ENCODE measurements at regions not wholly inside any gene's neighbourhood (a gene's known extent, or its start where the extent isn't known, plus 50 kb on each side); places are given as distances from the start of the nearest gene placed in this dataset.
"Not testable (repeated sequence)": the region's sequence is repeated elsewhere in the genome, so short reads cannot be mapped to it uniquely, and the experiment has no call there.

- DNase-seq, result no peak
Measured at GRCh38 chr15:79675982-79676381, 220.8 kb downstream of the MTHFS start.

- DNase-seq, result no peak
Measured at GRCh38 chr15:79676621-79677020, 220.2 kb downstream of the MTHFS start.

GRCh38 chr15:79677241-79677640 lies 219.6 kb downstream of the MTHFS start:
- DNase-seq, result no peak

- no peak for DNase-seq
Measured at GRCh38 chr15:79678032-79678701, 218.6 kb downstream of the MTHFS start.

GRCh38 chr15:79680720-79681119 lies 216.1 kb downstream of the MTHFS start:
- no peak for DNase-seq

- DNase-seq, result no peak
Measured at GRCh38 chr15:79682285-79682684, 214.5 kb downstream of the MTHFS start.

GRCh38 chr15:79682851-79683288 lies 213.9 kb downstream of the MTHFS start:
- no peak for DNase-seq

GRCh38 chr15:79689030-79689429 lies 207.8 kb downstream of the MTHFS start:
- DNase-seq, result no peak

- no peak for DNase-seq
Measured at GRCh38 chr15:79700951-79701480, 195.8 kb downstream of the MTHFS start.

GRCh38 chr15:79702621-79703020 lies 194.2 kb downstream of the MTHFS start:
- no peak for DNase-seq

GRCh38 chr15:79721256-79721655 lies 175.6 kb downstream of the MTHFS start:
- no peak for DNase-seq

- no peak for DNase-seq
Measured at GRCh38 chr15:79724312-79724711, 172.5 kb downstream of the MTHFS start.

- no peak for DNase-seq
Measured at GRCh38 chr15:79724804-79725203, 172.0 kb downstream of the MTHFS start.

- DNase-seq, result no peak
Measured at GRCh38 chr15:79728867-79729266, 167.9 kb downstream of the MTHFS start.

- no peak for DNase-seq
Measured at GRCh38 chr15:79736435-79737000, 160.3 kb downstream of the MTHFS start.

- no peak for DNase-seq
Measured at GRCh38 chr15:79738143-79738542, 158.7 kb downstream of the MTHFS start.

GRCh38 chr15:79740561-79740960 lies 156.3 kb downstream of the MTHFS start:
- no peak for DNase-seq

- DNase-seq, result no peak
Measured at GRCh38 chr15:79743032-79743431, 153.8 kb downstream of the MTHFS start.

- DNase-seq, result not testable (repeated sequence)
Measured at GRCh38 chr15:79744485-79744884, 152.3 kb downstream of the MTHFS start.

- DNase-seq, result no peak
Measured at GRCh38 chr15:79756365-79756764, 140.4 kb downstream of the MTHFS start.

GRCh38 chr15:79765081-79765480 lies 131.7 kb downstream of the MTHFS start:
- DNase-seq, result no peak

GRCh38 chr15:79769069-79769481 lies 127.7 kb downstream of the MTHFS start:
- DNase-seq, result no peak

GRCh38 chr15:79769933-79770759 lies 126.7 kb downstream of the MTHFS start:
- DNase-seq, result no peak

GRCh38 chr15:79773128-79773527 lies 123.7 kb downstream of the MTHFS start:
- DNase-seq, result no peak
